WI38 (cell line): ENCODE measurements at regions not wholly inside any gene's neighbourhood (a gene's known extent, or its start where the extent isn't known, plus 50 kb on each side); places are given as distances from the start of the nearest gene placed in this dataset.

ENCODE experiments used
- H3K4me3 ChIP-seq: 2 replicates; pipeline ENCODE4 v1.5.1; 2011; ENCODE audit warnings: low read depth, mild to moderate bottlenecking, control low read depth, low read length
- TF ChIP-seq, protein P1 (sequence below): IDR thresholded peaks from 2 replicates; pipeline ENCODE4 v1.5.1; 2012; ENCODE audit warnings: low read depth, mild to moderate bottlenecking, control low read depth, low read length

DNA sequence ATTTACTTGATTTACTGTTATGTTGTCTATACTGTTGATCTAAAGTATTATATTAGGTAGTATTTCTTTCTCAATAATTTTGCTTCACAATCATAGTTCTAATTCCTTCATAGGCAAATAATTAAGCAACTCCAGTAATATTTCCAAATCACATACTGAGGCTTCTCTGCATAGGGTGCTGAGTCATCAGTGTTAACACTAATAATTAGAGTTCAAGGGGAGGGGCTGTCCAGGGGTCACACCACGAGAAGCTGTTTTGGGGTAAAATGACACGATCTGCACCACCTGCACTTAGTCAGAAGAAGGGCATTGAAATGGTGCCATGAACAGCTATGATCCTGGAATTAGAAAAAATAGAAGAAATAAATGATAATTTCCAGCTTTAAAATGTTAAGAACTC, 1230.9 kb upstream of the SLC10A2 start:
- TF ChIP-seq, protein P1, sequence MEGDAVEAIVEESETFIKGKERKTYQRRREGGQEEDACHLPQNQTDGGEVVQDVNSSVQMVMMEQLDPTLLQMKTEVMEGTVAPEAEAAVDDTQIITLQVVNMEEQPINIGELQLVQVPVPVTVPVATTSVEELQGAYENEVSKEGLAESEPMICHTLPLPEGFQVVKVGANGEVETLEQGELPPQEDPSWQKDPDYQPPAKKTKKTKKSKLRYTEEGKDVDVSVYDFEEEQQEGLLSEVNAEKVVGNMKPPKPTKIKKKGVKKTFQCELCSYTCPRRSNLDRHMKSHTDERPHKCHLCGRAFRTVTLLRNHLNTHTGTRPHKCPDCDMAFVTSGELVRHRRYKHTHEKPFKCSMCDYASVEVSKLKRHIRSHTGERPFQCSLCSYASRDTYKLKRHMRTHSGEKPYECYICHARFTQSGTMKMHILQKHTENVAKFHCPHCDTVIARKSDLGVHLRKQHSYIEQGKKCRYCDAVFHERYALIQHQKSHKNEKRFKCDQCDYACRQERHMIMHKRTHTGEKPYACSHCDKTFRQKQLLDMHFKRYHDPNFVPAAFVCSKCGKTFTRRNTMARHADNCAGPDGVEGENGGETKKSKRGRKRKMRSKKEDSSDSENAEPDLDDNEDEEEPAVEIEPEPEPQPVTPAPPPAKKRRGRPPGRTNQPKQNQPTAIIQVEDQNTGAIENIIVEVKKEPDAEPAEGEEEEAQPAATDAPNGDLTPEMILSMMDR, result no peak
- H3K4me3 ChIP-seq, result no peak overlapping the region

GRCh38 chr13:104296286-104296685, 1230.1 kb upstream of the SLC10A2 start:
- TF ChIP-seq, protein P1, result no peak
- no peak overlapping the region for H3K4me3 ChIP-seq

- TF ChIP-seq, protein P1, result no peak
- no peak overlapping the region for H3K4me3 ChIP-seq
Observed at GRCh38 chr13:104295537-104295936, 1229.3 kb upstream of the SLC10A2 start.

DNA sequence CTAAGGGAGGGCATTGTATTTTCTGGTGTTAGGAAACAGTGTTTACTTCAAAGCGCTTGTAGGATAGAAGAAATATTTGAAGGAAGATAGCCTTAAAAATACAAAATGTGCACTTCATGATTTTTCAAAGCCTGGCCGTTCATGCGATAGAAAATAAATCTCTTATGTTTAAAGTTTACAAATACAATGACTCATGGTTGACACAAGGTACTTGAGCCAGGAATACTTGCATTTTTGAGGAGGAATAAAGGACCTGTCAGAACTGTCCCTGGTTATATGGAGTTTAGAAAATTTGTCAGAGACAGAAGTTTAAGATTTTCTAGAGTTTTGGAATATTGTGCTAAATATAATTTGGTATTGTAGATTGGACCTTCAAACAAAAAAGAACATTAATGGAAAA, 1223.2 kb upstream of the SLC10A2 start:
- no peak overlapping the region for H3K4me3 ChIP-seq
- TF ChIP-seq, protein P1, result no peak

- no peak overlapping the region for H3K4me3 ChIP-seq
- TF ChIP-seq, protein P1, result no peak
Observed at GRCh38 chr13:104288496-104288895, 1222.3 kb upstream of the SLC10A2 start.

DNA sequence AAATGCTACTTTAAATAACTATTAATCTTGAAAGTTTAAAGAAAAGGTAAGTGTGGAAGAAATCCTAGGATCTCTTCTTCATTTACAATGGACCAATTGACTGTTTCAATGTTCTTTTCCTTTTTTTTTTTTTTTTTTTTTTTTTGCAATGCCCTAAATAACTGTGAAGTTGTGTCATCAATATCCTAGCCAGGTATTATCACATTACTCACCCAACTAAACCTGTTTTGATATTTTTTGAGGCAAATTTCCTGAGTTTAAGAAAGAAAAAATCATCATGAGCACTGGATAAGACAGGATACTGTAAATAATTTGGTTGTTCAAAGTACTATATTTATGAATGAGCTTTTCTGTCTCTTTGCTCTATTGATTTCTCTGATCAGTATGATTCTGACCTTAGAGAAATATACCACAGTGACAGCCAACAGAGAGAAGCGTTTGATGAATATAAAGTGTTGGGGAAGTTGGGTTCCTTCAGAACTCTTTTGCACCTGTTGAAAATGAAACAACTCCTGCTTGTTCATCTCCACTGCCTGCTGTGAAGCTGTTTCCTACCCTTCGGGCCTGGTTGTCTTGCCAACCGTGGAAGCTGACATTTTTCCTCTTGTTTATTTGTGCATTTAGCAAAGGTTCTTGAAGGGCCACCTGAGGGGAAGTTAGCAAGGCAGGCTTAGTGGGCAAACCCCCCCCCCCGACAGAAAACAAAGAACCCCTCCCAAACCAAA, 1220.5 kb upstream of the SLC10A2 start:
- TF ChIP-seq, protein P1, result no peak
- no peak overlapping the region for H3K4me3 ChIP-seq

DNA sequence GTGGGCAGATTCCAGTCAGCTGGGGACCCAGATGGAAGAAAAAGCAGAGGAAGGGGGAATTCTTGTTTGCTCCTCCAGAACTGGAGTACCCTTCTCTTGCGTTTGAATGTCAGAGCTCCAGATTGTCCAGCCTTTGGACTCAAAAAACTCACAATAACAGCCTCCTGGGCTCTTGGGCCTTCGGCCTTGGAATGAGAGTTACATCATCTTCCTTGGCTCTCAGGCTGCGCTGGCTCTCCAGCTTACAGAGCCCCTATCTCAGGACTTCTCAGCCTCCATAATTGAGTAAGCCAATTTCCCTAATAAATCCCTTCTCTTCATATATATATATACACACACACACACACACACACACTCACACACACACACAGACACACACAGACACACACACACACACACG, 1215.7 kb upstream of the SLC10A2 start:
- TF ChIP-seq, protein P1, result no peak

More for the DNA sequence above, 1215.7 kb upstream of the SLC10A2 start:
- H3K4me3 ChIP-seq, result no peak overlapping the region
